NCI-H187 (cell line): ENCODE measurements at regions not wholly inside any gene's neighbourhood (a gene's known extent, or its start where the extent isn't known, plus 50 kb on each side); places are given as distances from the start of the nearest gene placed in this dataset.
"Not testable (repeated sequence)": the region's sequence is repeated elsewhere in the genome, so short reads cannot be mapped to it uniquely, and the experiment has no call there.

Experiments
- DNase-seq, 2 experiments: peaks; one replicate each; lab custom pipeline; 2025; lab: John Stamatoyannopoulos, UW

DNA sequence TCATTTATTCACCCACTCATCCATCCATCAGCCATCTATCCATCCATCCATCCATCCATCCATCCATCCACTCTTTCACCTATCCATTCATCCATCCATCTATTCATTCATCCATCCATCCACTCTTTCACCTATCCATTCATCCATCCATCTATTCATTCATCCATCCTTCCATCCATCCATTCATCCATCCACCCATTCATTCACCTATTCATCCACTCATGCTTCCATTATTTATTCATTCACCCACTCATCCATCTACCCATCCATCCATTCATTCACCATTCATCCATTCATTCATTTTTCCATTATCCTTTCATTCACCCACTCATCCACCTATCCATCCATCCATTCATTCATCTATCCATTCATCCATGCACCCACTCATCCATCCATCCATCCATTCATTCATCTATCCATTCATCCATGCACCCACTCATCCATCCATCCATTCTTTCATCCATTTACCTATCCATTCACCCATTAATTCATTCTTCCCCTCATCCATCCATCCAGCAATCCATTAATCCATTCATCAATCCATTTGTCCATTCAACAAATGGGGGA, 360.9 kb downstream of the ADGRD1 start:
- no peak for DNase-seq

GRCh38 chr12:131315601-131316000, 361.9 kb downstream of the ADGRD1 start:
- no peak for DNase-seq

GRCh38 chr12:131316388-131316787, 362.7 kb downstream of the ADGRD1 start:
- no peak for DNase-seq

- no peak for DNase-seq
Observed at GRCh38 chr12:131318045-131318685, 364.5 kb downstream of the ADGRD1 start.

GRCh38 chr12:131321988-131322387, 368.3 kb downstream of the ADGRD1 start:
- no peak for DNase-seq

- not testable (repeated sequence) for DNase-seq
Observed at GRCh38 chr12:131322460-131322859, 368.8 kb downstream of the ADGRD1 start.

DNA sequence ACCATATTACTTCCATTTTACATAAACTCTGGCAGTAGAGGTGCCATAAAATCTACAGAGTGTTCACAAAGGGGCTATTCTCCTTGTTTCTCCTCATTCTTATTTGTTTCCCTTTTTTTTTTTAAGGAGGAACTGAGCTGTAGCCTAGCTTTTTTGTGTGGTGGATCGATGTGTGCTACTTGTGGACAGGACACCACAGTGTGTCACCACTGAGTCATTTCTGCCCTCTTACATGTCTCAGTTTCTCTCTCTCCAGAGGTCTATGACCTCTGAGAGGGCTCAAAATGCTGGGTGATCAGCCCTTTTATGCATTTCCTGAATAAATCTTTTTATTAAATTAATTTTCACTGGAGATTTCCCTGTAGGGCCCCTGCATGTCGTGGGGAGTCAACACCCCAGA, 370.2 kb downstream of the ADGRD1 start:
- no peak for DNase-seq

GRCh38 chr12:131327521-131328488, 374.1 kb downstream of the ADGRD1 start:
- no peak for DNase-seq

- DNase-seq = not testable (repeated sequence)
Observed at GRCh38 chr12:131328861-131329845, 375.4 kb downstream of the ADGRD1 start.

DNA sequence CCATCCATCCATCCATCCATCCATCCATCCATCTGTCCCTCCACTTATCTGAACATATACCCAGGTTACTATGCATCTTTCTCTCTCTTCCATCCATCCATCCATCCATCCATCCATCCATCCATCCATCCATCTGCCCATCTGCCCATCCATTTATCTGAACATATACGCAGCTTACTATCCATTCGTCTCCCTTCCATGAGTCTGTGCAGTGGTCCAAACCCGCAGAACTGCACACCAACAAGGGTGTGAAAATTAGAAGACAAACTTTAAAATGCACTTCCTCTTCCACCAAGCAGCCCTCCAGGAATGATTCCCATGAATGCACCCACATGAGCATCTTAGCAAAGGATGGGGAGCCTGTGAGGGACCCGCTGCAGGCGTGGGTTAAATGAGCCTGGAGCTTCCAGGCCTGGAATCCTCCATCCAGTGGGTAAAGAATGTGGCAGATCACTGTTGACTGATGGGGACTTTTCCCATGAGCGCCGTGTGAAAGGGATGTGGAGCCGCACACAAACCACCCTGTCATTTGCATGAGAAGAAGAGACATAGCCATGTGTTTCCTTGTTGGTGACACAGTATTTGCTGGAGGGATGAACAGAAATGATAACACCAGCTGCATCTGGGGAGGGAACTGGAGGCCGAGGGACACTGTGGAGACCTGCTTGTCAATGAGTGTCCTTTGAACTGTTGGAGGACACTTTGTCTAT, 376.6 kb downstream of the ADGRD1 start:
- DNase-seq = no peak

DNA sequence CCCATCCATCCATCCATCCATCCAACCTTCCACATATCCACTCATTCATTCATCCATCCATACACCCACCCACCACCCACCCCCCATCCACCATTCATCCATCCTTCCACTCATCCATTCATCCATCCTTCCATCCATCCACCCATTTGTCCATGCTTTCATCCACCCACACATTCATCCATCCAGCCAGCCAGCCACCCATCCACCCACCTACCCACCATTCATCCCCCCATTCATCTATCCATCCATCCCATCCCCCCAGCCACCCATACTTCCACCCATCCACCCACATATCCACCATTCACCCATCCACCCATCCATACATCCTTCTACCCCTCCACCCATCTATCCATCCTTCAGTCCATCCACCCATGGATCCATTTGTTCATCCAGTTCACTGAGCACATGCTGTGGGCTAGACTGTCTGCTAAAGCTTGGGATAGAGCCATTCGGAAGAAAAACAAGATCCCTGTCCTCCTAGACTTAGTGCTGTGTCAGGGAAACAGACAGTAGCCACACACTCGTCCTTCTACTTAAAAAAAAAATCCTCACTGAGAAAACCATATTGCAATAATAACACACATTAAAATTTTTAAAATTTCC, 377.5 kb downstream of the ADGRD1 start:
- no peak for DNase-seq

DNA sequence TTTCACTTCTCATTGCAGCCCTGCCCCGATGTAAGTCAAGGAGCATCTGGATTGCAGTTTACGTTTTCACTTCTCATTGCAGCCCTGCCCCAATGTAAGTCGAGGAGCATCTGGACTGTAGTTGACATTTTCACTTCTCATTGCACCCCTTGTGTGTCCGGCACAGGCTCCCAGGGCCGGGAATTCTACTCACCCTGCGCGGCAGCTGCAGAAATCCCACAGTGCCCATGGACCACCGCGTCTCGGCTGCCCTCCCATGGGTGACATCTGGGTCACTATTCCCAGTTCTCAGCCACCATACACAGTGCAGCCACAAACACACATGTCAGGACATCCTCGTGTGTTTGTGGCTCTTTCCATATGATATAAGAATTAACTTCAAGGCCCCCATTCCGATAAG, 378.5 kb downstream of the ADGRD1 start:
- DNase-seq = no peak

DNA sequence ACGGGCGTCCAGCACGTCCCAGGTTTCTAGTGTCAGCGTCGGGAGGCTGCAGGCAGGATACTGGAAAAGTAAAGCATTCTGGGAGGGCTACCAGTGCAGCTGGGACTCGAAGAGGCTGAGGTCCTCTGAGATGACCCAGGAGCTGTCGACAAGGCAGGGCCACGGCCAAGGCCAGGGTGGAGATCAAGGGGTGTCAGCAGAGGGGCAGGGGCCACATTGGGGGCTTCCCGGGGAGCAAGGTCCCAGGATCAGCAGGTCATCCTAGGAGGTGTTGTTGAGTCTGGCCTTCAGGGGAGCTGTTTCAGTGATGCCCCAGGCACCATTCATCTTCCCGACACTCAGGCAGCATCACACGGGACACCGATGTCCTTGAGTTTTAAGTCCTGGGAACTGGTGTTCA, 377.8 kb upstream of the SFSWAP start:
- DNase-seq = no peak

DNA sequence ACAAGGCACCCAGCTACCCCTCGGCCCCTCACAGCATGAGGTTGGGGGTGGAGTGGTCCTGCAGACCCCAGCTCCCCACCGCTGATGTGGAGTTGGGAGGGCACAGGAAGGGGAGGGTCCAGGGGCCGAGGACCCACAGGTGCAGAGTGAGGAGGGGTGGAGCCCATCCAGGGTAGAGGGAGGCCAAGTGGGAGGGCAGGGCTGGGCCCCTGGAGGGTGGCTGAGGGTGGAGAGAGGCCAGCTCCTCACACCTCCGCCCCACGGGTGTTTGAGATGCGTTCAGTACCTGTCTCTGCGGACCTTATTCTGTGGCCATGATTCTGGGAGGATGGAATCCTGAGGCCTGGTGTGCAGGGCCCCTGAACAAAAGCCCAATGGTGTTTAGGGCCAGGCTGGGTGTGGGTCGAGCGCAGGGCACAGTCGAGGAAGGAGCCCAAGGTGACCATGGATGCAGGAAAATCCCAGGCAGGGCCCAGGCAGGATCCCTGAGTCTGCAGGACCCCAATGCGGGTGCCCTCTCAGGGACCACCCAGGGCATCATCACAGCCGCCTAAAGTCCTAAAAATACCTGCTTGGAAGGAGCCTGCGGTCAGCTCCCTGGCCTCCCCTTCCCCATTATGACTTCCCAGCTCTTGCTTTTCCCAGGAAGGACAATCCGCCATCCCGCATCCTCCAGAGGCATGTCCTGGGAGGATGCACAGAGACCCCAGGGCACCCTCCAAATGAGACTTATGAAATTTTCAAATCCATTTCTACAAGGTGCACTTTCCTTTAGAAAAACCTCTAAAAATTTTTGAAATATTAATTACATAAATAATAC, 377.1 kb upstream of the SFSWAP start:
- DNase-seq = no peak

DNA sequence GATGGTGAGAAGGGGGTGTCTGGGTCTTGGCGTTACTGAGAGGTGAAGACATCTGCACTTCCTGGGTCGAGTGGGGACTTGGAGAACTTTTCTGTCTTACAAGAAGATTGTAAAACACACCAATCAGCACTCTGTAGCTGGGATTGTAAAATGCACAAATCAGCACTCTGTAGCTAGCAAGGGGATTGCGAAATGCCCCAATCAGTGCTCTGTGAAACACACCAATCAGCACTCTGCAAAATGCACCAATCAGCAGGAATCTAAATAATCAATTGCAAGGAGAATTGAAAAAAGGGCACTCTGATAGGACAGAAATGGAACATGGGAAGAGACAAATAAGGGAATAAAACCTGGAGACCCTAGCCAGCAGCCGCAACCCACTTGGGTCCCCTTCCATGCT, 376.1 kb upstream of the SFSWAP start:
- DNase-seq = no peak

DNA sequence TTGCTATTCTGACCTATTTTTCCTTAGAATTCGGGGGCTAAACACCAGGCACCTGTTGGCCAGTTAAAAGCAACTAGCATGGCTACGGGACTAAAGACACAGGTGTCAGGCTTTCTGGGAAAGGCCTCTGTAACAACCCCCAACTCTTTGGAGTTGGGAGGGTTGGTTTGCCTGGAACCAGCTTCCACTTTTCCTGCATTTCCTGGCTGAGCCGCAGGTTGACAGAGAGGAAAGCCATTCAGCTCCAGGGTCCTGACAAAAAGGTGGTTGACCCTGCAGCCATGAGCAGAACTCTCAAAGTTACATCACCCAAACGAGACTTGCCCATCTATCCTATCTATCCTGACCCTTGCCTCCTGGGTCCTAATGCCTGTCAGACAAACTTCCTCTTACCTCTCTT, 375.4 kb upstream of the SFSWAP start:
- no peak for DNase-seq

GRCh38 chr12:131337861-131338260, 373.0 kb upstream of the SFSWAP start:
- DNase-seq = not testable (repeated sequence)

DNA sequence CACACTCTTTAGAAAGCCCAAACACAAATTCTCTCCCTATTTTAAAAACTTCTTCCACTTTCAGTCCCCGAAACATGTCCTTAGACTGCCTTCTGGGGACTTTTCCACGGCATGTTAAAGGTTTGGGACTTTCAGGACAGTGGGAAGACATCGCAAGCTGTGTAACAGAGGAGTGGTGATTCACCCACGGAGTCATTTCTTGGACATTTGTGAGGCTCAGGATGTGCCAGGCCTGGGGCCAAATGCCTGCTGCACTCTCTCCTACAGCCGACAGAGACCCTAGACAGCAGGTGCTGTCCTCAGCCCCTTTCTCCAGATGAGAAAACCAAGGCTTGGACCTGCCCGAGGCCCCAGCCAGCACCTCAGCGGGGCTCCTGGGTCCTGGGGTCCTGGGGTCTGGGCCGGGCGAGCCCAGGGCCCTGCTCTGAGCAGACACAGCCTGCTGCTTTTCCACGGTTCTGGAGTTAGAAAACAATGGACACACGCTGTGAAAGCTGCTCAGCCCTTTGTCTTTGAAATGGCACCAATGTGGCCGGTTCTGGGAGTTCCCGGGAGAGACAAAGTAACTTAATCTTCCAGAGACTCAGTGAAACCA, 370.2 kb upstream of the SFSWAP start:
- no peak for DNase-seq

- not testable (repeated sequence) for DNase-seq
Observed at GRCh38 chr12:131341608-131342007, 369.3 kb upstream of the SFSWAP start.
